Muscle layer of colon (tissue), 2 donors: ENCODE measurements at regions not wholly inside any gene's neighbourhood (a gene's known extent, or its start where the extent isn't known, plus 50 kb on each side); places are given as distances from the start of the nearest gene placed in this dataset.

Experiments used
- H3K27ac ChIP-seq: one replicate; pipeline ENCODE4 v1.7.0; 2013; ENCODE audit warnings: low read depth, mild to moderate bottlenecking, low read length, moderate library complexity
- H3K27me3 ChIP-seq, 2 donors: one replicate each; pipeline ENCODE4 v1.7.0; 2013; ENCODE audit warnings: low read length in 2 of 2, mild to moderate bottlenecking in 2 of 2; ENCODE audit not compliant: insufficient read depth in 2 of 2, control insufficient read depth in 1 of 2
- H3K36me3 ChIP-seq: one replicate; pipeline ENCODE4 v1.7.0; 2013; ENCODE audit warnings: mild to moderate bottlenecking, low read length; ENCODE audit not compliant: insufficient read depth
- H3K4me1 ChIP-seq: one replicate; pipeline ENCODE4 v1.7.0; 2013; ENCODE audit warnings: mild to moderate bottlenecking, low read length; ENCODE audit not compliant: insufficient read depth
- H3K4me3 ChIP-seq, 2 donors: one replicate each; pipeline ENCODE4 v1.7.0; 2013; ENCODE audit warnings: low read length in 2 of 2, low read depth in 1 of 2, mild to moderate bottlenecking in 1 of 2, moderate library complexity in 1 of 2
- H3K9ac ChIP-seq: one replicate; pipeline ENCODE4 v1.7.0; 2013; ENCODE audit warnings: low read length
- H3K9me3 ChIP-seq: one replicate; pipeline ENCODE4 v1.7.0; 2013; ENCODE audit warnings: mild to moderate bottlenecking, low read length
- donor health status: abdominal sarcoma.
- donor health status: Adenocarcinoma of cecum.

- H3K4me3 ChIP-seq, result no peak overlapping the region
- no peaks in the 10 kb centered on the region for H3K36me3 ChIP-seq
- no peaks in the 10 kb centered on the region for H3K27me3 ChIP-seq
- H3K27ac ChIP-seq, result no peak overlapping the region
- no peak overlapping the region for H3K9ac ChIP-seq
- H3K4me1 ChIP-seq, result no peaks in the 10 kb centered on the region
- no peaks in the 10 kb centered on the region for H3K9me3 ChIP-seq
Observed at GRCh38 chr9:28034242-28034641, 461.0 kb upstream of the C9orf72 start.

DNA sequence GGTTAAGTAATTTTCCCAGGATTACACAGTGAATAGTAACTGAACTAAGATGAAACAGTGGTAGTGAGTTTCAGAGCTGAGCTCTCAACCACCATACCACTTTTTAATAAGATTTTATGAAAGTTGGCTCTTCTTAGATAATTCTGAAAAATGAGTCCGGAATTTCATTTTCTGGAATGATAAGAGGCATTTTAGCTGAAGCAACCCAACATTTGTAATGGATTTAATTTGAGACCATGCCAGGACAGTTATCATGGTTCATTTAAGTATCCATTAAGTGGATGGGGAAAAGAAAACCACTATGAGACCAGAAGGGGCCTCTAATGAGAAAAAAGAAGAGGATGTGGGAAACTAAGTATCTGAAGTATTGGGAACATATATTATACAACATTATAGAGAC lies 464.7 kb upstream of the C9orf72 start:
- H3K36me3 ChIP-seq, result no peaks in the 10 kb centered on the region
- no peak overlapping the region for H3K4me3 ChIP-seq
- no peaks in the 10 kb centered on the region for H3K27me3 ChIP-seq
- H3K4me1 ChIP-seq, result no peaks in the 10 kb centered on the region
- H3K9me3 ChIP-seq, result no peaks in the 10 kb centered on the region
- no peak overlapping the region for H3K27ac ChIP-seq
- no peak overlapping the region for H3K9ac ChIP-seq

DNA sequence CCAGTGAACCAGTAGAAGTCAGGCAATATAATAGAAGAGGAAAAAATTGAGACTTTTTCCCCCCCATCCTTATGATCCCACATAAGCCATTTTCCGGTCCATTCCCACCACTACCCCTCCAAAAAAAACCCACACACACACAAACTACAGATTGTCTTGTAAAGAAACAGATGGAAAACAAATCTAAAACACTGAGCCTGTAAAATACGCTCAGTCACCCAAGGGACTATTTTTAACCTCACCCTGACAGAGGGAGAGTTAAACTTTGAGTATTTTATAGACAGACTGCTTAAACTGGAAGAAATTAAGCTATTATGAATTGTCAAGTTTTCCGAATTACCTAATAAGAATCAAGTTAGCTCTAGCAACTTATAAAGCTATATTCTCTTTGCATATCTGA lies 471.8 kb upstream of the C9orf72 start:
- H3K4me3 ChIP-seq, result no peak overlapping the region
- no peaks in the 10 kb centered on the region for H3K4me1 ChIP-seq
- H3K27me3 ChIP-seq, result no peaks in the 10 kb centered on the region
- H3K36me3 ChIP-seq, result no peaks in the 10 kb centered on the region
- H3K9ac ChIP-seq, result no peak overlapping the region
- no peaks in the 10 kb centered on the region for H3K9me3 ChIP-seq
- no peak overlapping the region for H3K27ac ChIP-seq

DNA sequence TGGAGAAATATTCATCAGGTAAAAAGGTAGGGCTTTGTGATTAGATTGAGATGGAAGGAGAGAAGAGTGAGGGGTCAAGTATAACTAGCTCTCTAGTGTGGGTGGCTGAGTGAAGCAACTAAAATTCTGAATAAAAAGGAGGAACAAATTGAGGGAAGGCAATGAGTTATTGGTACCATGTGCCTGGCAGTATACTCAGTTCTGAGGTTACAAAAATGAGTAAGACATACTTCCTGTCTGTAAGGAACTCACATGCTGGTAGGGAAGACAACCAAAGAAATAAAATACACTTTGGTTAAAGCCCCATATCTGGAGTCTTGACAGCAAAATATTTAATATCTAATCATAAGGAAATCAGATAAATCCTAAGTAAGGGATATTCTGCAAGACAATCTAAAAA lies 476.8 kb upstream of the C9orf72 start:
- Histone ChIP-seq H3K4me3 (no peak overlapping the region), H3K9me3 (no peaks in the 10 kb centered on the region), H3K4me1 (no peaks in the 10 kb centered on the region), H3K36me3 (no peaks in the 10 kb centered on the region), H3K9ac (no peak overlapping the region), H3K27me3 (no peaks in the 10 kb centered on the region), H3K27ac (no peak overlapping the region)

DNA sequence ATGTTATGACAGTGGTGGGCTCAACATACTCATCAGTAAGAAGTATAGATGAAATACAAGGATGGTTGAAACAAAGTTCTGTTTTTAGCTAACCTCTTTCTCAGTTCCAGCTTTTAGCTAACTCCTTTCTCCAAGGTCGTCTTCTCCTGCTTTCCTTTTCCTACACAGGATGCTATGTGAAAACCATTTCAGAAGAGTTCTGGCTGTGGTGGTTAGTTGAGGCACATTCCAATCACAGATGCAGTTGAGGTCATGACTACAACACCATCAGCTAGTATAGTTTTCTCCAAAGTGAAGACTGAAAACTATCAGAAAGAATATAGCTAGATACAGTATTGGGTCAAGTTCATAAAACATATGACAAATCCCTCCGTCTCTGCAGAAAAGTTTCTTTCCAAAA lies 477.7 kb upstream of the C9orf72 start:
- no peak overlapping the region for H3K27ac ChIP-seq
- no peaks in the 10 kb centered on the region for H3K4me1 ChIP-seq
- no peaks in the 10 kb centered on the region for H3K27me3 ChIP-seq
- no peak overlapping the region for H3K4me3 ChIP-seq
- no peaks in the 10 kb centered on the region for H3K36me3 ChIP-seq
- H3K9ac ChIP-seq, result no peak overlapping the region
- no peaks in the 10 kb centered on the region for H3K9me3 ChIP-seq

DNA sequence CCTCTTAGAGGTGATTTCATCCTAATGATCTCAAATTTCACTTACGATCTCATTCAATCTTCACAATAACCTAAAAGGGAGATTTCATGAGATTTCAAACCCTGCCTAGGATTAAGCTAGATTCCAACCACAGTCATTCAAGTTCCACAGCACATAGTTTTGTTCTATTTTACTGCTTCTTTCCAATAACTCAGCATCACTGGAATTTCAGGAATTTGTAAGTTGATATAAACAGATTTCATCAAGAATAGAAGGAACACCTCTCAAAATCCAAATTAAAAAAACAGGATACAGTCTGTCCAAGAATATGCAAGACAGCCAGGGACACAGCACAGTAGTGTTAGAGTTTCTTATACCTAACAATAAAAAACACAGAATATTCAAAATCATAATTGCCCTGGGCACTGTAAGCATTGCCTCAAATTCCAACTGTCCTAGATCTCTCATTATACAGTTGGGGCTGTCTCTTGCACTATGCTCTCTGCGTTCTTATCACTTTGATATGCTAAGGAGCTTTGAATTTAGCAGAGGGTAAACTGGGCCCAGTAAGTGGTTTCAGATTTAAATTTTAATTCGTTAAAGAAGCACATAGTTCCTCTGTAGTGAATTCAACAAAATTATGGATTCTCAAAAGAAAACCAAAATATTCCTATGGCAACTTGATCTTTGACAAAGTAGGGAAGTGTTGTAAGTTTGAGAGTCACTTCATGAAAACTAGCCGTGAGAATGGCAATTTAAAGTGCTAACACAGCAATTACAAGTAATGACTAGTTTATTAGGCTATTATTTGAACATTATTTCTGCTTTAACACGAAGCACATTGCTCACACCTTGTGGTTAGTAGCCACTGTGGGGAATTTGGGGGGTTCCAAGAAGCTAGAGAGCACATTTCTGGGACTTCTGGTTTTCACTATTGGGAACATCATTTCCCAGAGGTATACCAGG lies 478.6 kb upstream of the C9orf72 start:
- no peaks in the 10 kb centered on the region for H3K9me3 ChIP-seq
- no peaks in the 10 kb centered on the region for H3K27me3 ChIP-seq
- H3K4me3 ChIP-seq, result no peak overlapping the region
- no peak overlapping the region for H3K9ac ChIP-seq
- H3K27ac ChIP-seq, result no peak overlapping the region
- no peaks in the 10 kb centered on the region for H3K4me1 ChIP-seq
- no peaks in the 10 kb centered on the region for H3K36me3 ChIP-seq

- no peak overlapping the region for H3K9ac ChIP-seq
- no peak overlapping the region for H3K4me3 ChIP-seq
- no peaks in the 10 kb centered on the region for H3K9me3 ChIP-seq
- no peaks in the 10 kb centered on the region for H3K4me1 ChIP-seq
- H3K36me3 ChIP-seq, result no peaks in the 10 kb centered on the region
- H3K27ac ChIP-seq, result no peak overlapping the region
- H3K27me3 ChIP-seq, result no peaks in the 10 kb centered on the region
Observed at GRCh38 chr9:28053096-28053777, 480.0 kb upstream of the C9orf72 start.

DNA sequence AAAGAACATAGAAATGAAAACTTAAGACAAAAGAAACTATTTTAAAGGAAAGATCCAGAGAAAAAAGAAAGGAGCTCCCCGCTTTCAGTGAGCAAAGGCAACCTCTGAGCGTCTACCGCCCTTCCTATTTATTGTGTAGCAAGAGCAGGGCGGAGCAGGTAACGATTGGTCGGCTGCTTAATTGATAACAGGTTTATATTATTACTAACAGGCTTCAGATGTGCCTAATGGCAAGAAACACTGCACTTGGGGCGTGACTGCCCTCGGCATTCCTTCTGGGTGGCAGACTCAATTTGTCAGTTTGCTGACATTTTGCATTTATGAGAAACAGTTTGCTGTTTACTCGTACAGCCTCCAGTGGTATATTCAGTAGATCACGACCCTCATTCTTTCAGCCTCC lies 482.7 kb upstream of the C9orf72 start:
- Histone ChIP-seq H3K36me3 (no peaks in the 10 kb centered on the region), H3K27me3 (no peaks in the 10 kb centered on the region), H3K4me3 (no peak overlapping the region), H3K27ac (no peak overlapping the region), H3K9ac (no peak overlapping the region), H3K9me3 (no peaks in the 10 kb centered on the region), H3K4me1 (no peaks in the 10 kb centered on the region)

DNA sequence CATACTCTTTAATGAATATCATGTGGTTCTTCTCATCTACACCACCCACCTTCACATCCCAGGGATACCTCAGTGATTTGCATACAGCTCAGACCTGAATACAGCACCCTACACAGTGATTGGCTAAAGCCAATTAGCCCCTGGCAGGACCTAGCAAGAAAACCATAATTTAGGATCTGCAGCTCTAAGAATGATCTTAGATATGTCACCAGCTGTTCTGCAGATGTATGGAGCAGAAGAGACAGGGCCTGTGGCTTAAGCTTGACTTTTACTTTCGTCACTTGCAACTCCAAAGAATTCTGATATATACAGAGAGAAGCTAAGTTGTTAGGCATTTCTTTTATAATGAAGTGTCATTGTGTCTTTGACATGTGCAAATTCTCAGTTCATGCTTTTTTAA lies 483.2 kb upstream of the C9orf72 start:
- H3K4me3 ChIP-seq, result no peak overlapping the region
- no peaks in the 10 kb centered on the region for H3K9me3 ChIP-seq
- H3K9ac ChIP-seq, result no peak overlapping the region
- H3K27me3 ChIP-seq, result no peaks in the 10 kb centered on the region
- no peak overlapping the region for H3K27ac ChIP-seq
- H3K36me3 ChIP-seq, result no peaks in the 10 kb centered on the region
- no peaks in the 10 kb centered on the region for H3K4me1 ChIP-seq

- no peaks in the 10 kb centered on the region for H3K4me1 ChIP-seq
- no peak overlapping the region for H3K4me3 ChIP-seq
- no peak overlapping the region for H3K27ac ChIP-seq
- H3K27me3 ChIP-seq, result no peaks in the 10 kb centered on the region
- no peaks in the 10 kb centered on the region for H3K36me3 ChIP-seq
- H3K9me3 ChIP-seq, result no peaks in the 10 kb centered on the region
- H3K9ac ChIP-seq, result no peak overlapping the region
Observed at GRCh38 chr9:28059192-28059591, 485.9 kb upstream of the C9orf72 start.

DNA sequence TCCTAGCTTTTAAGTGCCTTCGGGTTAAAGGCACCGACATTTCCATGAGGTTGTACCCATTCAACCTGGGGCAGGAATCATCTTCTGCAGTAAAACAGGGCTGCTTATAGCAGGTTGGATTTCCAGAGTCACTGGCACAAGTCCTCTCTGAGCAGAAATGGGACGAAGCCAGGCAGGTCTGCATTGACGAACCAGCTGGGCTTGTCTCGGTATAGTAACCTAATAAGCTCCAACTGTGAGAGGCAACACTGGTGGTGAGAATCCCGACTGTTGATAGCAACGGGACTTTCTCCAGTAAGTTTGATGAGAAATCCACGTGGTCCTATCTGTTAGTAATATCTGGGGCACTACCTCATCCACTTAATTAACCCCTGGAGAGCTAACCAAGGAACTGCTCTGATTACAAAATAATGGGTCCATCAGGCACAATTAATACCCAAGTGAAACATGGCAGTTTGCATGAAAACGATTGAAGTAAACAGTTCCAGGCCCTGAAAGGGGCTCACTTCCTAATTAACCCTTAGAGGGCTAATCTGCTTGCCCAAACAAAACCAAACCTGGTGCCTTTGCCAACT lies 491.0 kb upstream of the C9orf72 start:
- H3K9ac ChIP-seq, result no peak overlapping the region
- no peaks in the 10 kb centered on the region for H3K4me1 ChIP-seq
- H3K9me3 ChIP-seq, result no peaks in the 10 kb centered on the region

More for the DNA sequence above, 491.0 kb upstream of the C9orf72 start:
- no peaks in the 10 kb centered on the region for H3K27me3 ChIP-seq
- H3K27ac ChIP-seq, result no peak overlapping the region
- no peaks in the 10 kb centered on the region for H3K36me3 ChIP-seq
- no peak overlapping the region for H3K4me3 ChIP-seq
